BLaER1 (cell line): ENCODE measurements at regions not wholly inside any gene's neighbourhood (a gene's known extent, or its start where the extent isn't known, plus 50 kb on each side); places are given as distances from the start of the nearest gene placed in this dataset.

ENCODE experiments used
- H3K27ac ChIP-seq: shearing (Covaris generic); formaldehyde crosslinking; 2 replicates; pipeline ENCODE4 v1.8.1; 2022
- H3K27me3 ChIP-seq: shearing (Covaris generic); formaldehyde crosslinking; 2 replicates; pipeline ENCODE4 v1.8.1; 2022
- H3K36me3 ChIP-seq: shearing (Covaris generic); formaldehyde crosslinking; 2 replicates; pipeline ENCODE4 v1.8.1; 2022
- H3K4me1 ChIP-seq: shearing (Covaris generic); formaldehyde crosslinking; 2 replicates; pipeline ENCODE4 v1.8.1; 2022
- H3K4me2 ChIP-seq: shearing (Covaris generic); formaldehyde crosslinking; 2 replicates; pipeline ENCODE4 v1.8.1; 2022
- H3K4me3 ChIP-seq: shearing (Covaris generic); formaldehyde crosslinking; 2 replicates; pipeline ENCODE4 v1.8.1; 2022
- H3K9ac ChIP-seq: shearing (Covaris generic); formaldehyde crosslinking; 2 replicates; pipeline ENCODE4 v1.8.1; 2022
- H3K9me3 ChIP-seq: shearing (Covaris generic); formaldehyde crosslinking; 2 replicates; pipeline ENCODE4 v1.8.1; 2022
- H4K20me1 ChIP-seq: shearing (Covaris generic); formaldehyde crosslinking; 2 replicates; pipeline ENCODE4 v1.8.1; 2022
- Cebpa-rat ChIP-seq: shearing (Covaris generic); IDR thresholded peaks from 2 replicates; pipeline ENCODE4 v1.8.1; 2022

DNA sequence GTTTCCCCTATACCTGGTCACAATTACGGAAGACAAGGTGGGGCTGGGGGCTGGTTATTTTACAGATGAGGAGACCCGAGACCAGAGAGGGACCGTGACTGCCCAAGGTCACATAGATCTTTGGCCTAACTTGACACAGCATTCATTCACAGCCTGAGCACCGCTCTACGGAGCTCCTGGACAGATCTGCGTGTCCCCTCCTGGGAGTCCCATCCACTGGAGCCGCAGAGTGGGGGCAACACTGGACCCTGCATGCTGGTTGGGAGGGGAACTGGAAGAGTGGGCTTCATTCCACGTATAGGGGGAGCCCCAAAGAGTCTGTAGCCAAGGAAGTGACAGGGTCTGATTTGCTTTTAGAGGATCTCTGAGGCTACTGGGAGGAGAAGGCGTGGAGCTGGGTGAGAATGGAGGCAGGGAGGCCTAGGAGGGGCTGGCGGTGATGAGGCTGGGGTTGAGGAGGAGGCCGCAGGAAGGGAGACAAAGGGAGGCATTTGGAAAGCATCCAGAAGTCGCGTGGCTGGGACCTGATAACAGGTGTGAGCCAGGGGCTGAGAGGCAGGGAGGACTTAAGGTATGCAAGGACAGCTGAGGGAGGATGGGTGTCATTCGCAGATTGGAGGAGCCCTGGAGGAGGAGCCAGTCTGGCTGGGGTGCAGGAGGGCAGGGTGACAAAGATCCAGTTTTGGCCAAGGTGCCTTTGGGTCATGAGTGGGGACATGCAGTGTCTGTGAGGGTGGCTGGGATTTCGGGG, 64.3 kb upstream of the IER5L start:
- no peak overlapping the region for H3K9ac ChIP-seq
- H4K20me1 ChIP-seq = no peaks in the 10 kb centered on the region
- no peak overlapping the region for H3K4me2 ChIP-seq
- H3K27ac ChIP-seq = no peak overlapping the region
- H3K4me1 ChIP-seq = peaks cover 23% of the 10 kb centered on the region
- peaks cover 5% of the 10 kb centered on the region for H3K27me3 ChIP-seq
- H3K36me3 ChIP-seq = no peaks in the 10 kb centered on the region
- H3K9me3 ChIP-seq = no peaks in the 10 kb centered on the region
- no peak for TF ChIP-seq Cebpa-rat
- no peak overlapping the region for H3K4me3 ChIP-seq

DNA sequence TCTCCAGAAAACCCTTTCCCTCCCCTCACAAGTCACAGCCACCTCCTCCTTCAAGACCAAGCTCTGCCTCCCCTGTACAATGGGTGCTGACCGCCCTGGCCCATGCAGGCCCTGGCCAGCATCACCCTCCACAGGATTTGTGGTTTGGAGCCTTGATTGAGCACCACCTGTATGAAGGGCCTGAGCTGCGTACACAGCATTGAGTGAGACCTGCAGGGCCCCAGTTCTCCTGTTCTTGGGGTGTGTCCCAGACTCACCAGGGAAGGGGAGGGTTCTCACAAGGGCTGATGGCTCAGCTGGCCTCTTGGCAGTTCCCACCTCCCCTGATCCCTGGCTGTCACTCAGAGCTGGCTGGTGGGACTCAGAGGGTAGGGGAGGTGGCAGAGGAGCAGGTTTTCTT, 63.7 kb upstream of the IER5L start:
- H4K20me1 ChIP-seq = no peaks in the 10 kb centered on the region
- H3K27ac ChIP-seq = no peak overlapping the region

GRCh38 chr9:129240581-129241211, 62.6 kb upstream of the IER5L start:
- H3K27me3 ChIP-seq = peaks cover 6% of the 10 kb centered on the region
- TF ChIP-seq Cebpa-rat = no peak
- H3K4me1 ChIP-seq = peaks cover 12% of the 10 kb centered on the region
- no peaks in the 10 kb centered on the region for H4K20me1 ChIP-seq
- H3K9ac ChIP-seq = no peak overlapping the region
- no peak overlapping the region for H3K27ac ChIP-seq
- H3K9me3 ChIP-seq = no peaks in the 10 kb centered on the region
- no peak overlapping the region for H3K4me3 ChIP-seq
- no peaks in the 10 kb centered on the region for H3K36me3 ChIP-seq
- no peak overlapping the region for H3K4me2 ChIP-seq

More for the DNA sequence above, 63.7 kb upstream of the IER5L start:
- H3K9ac ChIP-seq = no peak overlapping the region
- peaks cover 6% of the 10 kb centered on the region for H3K27me3 ChIP-seq
- no peak for TF ChIP-seq Cebpa-rat
- no peak overlapping the region for H3K4me2 ChIP-seq
- peaks cover 22% of the 10 kb centered on the region for H3K4me1 ChIP-seq
- no peak overlapping the region for H3K4me3 ChIP-seq
- no peaks in the 10 kb centered on the region for H3K9me3 ChIP-seq
- H3K36me3 ChIP-seq = no peaks in the 10 kb centered on the region

DNA sequence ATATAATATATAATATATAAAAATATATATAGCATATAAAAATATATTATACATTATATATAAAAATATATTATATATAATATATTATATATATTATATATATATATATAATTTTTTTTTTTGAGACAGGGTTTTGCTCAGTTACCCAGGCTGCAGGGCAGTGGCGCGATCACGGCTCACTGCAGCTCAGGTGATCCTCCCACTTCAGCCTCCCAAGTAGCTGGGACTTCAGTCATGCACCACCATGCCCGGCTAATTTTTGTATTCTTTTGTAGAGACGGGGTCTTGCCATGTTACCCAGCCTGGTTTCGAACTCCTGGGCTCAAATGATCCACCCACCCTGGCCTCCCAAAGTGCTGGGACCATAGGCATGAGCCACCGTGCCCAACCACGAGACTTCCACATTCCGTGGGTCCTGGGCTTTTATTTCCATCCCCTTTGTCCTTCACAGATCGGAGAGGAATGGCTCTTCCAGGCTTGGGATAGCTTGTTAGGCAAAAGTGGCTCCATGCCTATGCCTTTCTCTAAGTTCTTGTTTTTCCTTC, 62.0 kb upstream of the IER5L start:
- H3K36me3 ChIP-seq = no peaks in the 10 kb centered on the region
- H3K4me2 ChIP-seq = no peak overlapping the region
- no peaks in the 10 kb centered on the region for H3K9me3 ChIP-seq
- peaks cover 12% of the 10 kb centered on the region; the same call in 1 of the 2 replicates for H3K4me1 ChIP-seq
- H4K20me1 ChIP-seq = no peaks in the 10 kb centered on the region
- TF ChIP-seq Cebpa-rat = no peak
- H3K27ac ChIP-seq = no peak overlapping the region
- peaks cover 6% of the 10 kb centered on the region for H3K27me3 ChIP-seq
- H3K4me3 ChIP-seq = no peak overlapping the region
- H3K9ac ChIP-seq = no peak overlapping the region

DNA sequence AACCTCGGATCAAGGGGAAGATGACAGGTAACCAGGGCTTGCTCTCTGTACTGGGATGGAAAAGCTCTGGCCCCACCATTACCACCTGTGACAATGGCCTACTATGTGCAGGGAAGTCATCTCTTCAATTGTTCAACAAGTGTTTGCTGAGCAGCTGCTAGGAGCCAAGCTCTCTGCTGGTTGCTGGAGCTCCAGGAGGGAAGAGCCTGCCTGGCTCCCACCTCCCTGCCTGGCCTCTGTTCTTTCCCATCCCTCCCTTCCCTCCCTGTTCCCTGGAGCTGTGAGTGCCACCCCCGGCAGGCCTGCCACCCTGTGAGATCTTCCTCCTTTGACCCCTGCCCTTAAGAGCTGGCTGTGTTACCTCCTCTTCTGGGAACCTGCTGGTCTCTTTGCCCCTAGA, 59.7 kb upstream of the IER5L start:
- no peak for TF ChIP-seq Cebpa-rat
- Histone ChIP-seq H3K36me3 (no peaks in the 10 kb centered on the region), H3K4me3 (no peak overlapping the region), H3K27me3 (peaks cover 6% of the 10 kb centered on the region), H3K9ac (no peak overlapping the region), H3K4me2 (no peak overlapping the region), H3K4me1 (peaks cover 12% of the 10 kb centered on the region; the same call in 1 of the 2 replicates), H3K9me3 (0 out of 2 replicates have a peak, but pooled peaks cover 5% of the 10 kb centered on the region), H3K27ac (no peak overlapping the region), H4K20me1 (no peaks in the 10 kb centered on the region)

DNA sequence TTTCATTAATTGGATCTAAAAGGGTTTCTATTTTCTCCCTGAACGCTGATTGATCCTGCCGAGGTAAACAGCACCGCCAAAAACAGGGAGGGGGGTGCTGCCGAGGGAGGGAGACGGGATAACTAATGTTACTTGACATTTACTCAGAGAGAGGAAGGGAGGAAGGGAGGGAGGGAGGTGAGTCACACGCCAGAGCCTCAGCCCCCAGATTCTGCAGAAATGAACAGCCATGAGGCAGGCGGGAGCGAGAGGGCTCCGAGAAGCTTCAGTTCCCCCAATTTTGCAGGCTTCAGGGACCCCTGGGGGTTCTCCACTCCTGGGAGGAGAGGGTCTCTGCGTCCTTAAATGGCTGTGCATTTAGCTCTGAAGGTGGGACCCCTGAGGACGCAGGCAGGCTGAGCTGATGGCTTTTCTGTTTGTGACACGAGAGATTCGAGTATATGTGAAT, 59.1 kb upstream of the IER5L start:
- H3K4me3 ChIP-seq = no peak overlapping the region
- no peak overlapping the region for H3K27ac ChIP-seq

GRCh38 chr9:129236441-129237145, 58.5 kb upstream of the IER5L start:
- peak overlapping the region; percentile 50 for H3K4me2 ChIP-seq
- H3K9me3 ChIP-seq = 0 out of 2 replicates have a peak, but pooled peaks cover 5% of the 10 kb centered on the region
- TF ChIP-seq Cebpa-rat = no peak
- H3K4me3 ChIP-seq = no peak overlapping the region
- peaks cover 15% of the 10 kb centered on the region for H3K27me3 ChIP-seq
- H4K20me1 ChIP-seq = no peaks in the 10 kb centered on the region
- peaks cover 12% of the 10 kb centered on the region; the same call in 1 of the 2 replicates for H3K4me1 ChIP-seq
- H3K36me3 ChIP-seq = no peaks in the 10 kb centered on the region
- no peak overlapping the region for H3K27ac ChIP-seq
- H3K9ac ChIP-seq = no peak overlapping the region

More for the DNA sequence above, 59.1 kb upstream of the IER5L start:
- Histone ChIP-seq H3K9me3 (0 out of 2 replicates have a peak, but pooled peaks cover 5% of the 10 kb centered on the region), H3K27me3 (peaks cover 9% of the 10 kb centered on the region), H3K36me3 (no peaks in the 10 kb centered on the region), H4K20me1 (no peaks in the 10 kb centered on the region), H3K9ac (no peak overlapping the region), H3K4me1 (peaks cover 12% of the 10 kb centered on the region; the same call in 1 of the 2 replicates), H3K4me2 (peak overlapping the region; percentile 50)
- TF ChIP-seq Cebpa-rat = no peak

DNA sequence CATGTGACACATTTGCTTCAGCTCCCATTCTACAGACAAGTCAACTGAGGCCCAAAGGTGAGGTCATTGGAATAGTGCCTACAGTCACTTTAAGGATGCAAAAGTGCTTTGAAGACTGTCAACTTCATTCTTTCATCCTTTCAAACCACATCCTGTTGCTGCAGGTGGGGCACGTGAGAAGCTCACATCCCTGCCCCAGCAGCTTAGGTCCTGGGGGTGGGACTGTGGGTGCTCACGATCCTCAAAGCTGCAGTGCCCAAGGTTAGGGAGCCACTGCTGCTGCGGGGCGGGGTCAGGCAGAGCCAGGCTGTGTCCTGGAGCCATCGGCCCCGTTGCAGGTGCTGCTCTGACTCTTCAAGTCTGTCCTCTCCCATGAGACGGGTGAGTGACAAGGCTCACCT, 57.9 kb upstream of the IER5L start:
- H4K20me1 ChIP-seq = no peaks in the 10 kb centered on the region
- H3K36me3 ChIP-seq = no peaks in the 10 kb centered on the region
- no peak overlapping the region for H3K4me3 ChIP-seq
- no peak overlapping the region for H3K9ac ChIP-seq
- TF ChIP-seq Cebpa-rat = no peak
- peaks cover 12% of the 10 kb centered on the region; the same call in 1 of the 2 replicates for H3K4me1 ChIP-seq
- peaks cover 17% of the 10 kb centered on the region; the same call in 1 of the 2 replicates for H3K27me3 ChIP-seq
- H3K4me2 ChIP-seq = no peak overlapping the region
- no peak overlapping the region for H3K27ac ChIP-seq
- 0 out of 2 replicates have a peak, but pooled peaks cover 5% of the 10 kb centered on the region for H3K9me3 ChIP-seq

GRCh38 chr9:129235041-129235930, 57.2 kb upstream of the IER5L start:
- Histone ChIP-seq H4K20me1 (no peaks in the 10 kb centered on the region), H3K4me1 (peaks cover 12% of the 10 kb centered on the region), H3K9me3 (0 out of 2 replicates have a peak, but pooled peaks cover 5% of the 10 kb centered on the region), H3K9ac (no peak overlapping the region), H3K4me3 (no peak overlapping the region), H3K36me3 (no peaks in the 10 kb centered on the region), H3K4me2 (no peak overlapping the region), H3K27ac (no peak overlapping the region), H3K27me3 (peaks cover 17% of the 10 kb centered on the region; the same call in 1 of the 2 replicates)
- no peak for TF ChIP-seq Cebpa-rat
